GM19238 (cell line): ENCODE measurements at regions not wholly inside any gene's neighbourhood (a gene's known extent, or its start where the extent isn't known, plus 50 kb on each side); places are given as distances from the start of the nearest gene placed in this dataset.
"Not testable (repeated sequence)": the region's sequence is repeated elsewhere in the genome, so short reads cannot be mapped to it uniquely, and the experiment has no call there.

ENCODE experiments used
- DNase-seq: peaks from one replicate; pipeline ENCODE4 v3.0.0; 2011; ENCODE audit warnings: low spot score; ENCODE audit not compliant: insufficient read length

GRCh38 chr2:14015113-14015630 lies 617.3 kb upstream of the LRATD1 start:
- no peak for DNase-seq

DNA sequence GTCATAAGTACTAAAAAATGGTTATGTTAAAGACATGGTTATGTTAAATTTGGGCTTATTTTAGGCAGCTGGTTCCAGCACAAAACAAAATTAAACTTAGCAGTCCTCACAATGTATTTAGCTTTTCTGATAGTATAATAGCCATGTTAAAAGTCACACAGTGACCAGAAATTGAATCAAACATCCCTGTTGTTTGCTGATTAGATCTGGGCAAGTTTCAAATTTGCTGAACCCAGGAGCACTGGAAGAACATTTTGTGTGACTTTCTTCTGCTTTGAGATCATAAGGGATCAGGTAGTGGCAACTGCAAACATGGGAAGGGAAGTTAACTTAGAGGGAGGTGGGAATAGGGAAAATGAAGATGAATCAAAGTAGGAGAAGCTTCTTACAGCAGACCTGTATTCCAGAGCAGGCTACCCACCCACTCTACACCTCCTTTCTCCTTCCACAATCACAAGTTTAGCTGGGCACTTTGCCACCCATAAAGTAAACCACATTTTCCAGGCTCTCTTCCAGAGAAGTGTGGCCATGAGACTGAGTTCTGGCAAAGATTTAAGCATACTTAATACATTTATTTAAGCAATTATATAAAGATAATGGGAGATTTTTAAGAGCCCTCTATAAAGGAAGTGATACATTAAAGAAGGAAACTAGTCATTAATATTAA lies 616.1 kb upstream of the LRATD1 start:
- DNase-seq: no peak

- no peak for DNase-seq
Measured at GRCh38 chr2:14018620-14019019, 613.9 kb upstream of the LRATD1 start.

- no peak for DNase-seq
Measured at GRCh38 chr2:14023558-14023957, 609.0 kb upstream of the LRATD1 start.

GRCh38 chr2:14039134-14039533 lies 593.4 kb upstream of the LRATD1 start:
- DNase-seq: no peak

DNA sequence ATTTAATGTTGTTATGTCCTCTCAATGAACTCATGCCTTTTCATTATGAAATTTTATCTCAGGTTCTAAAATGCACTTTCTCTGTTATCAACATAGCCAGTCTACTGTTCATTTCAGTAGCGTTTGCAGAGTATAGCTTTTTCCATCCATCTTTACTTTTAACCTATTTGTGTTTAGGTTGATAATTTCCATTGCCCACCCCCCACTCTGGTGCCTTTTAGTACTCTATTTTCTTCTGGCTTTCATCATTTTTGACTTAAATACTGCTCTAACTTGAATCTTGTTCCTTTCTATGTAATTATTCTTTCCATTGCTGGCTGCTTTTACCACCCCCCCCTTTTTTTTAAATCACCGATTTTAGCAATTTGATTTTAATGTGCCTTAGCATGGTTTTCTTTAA lies 585.0 kb upstream of the LRATD1 start:
- no peak for DNase-seq

DNA sequence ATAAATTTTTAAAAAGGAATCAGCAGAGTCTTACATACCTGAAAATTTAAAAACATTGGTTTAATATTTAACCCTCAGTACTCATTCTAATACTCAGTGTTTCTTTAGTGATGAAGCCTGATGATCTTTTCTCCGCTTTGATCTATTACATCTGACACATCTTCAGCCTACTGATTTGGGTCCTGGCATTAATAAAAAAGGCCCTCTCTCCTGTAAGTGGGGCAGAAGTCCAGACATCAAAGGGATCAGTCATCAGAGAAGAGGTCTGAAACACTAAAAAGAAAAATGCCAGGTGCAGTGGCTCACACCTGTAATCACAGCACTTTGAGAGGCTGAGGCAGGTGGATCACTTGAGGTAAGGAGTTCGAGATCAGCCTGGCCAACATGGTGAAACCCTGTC lies 581.1 kb upstream of the LRATD1 start:
- no peak for DNase-seq

GRCh38 chr2:14053105-14053504 lies 579.4 kb upstream of the LRATD1 start:
- no peak for DNase-seq

GRCh38 chr2:14064346-14064745 lies 568.2 kb upstream of the LRATD1 start:
- no peak for DNase-seq

DNA sequence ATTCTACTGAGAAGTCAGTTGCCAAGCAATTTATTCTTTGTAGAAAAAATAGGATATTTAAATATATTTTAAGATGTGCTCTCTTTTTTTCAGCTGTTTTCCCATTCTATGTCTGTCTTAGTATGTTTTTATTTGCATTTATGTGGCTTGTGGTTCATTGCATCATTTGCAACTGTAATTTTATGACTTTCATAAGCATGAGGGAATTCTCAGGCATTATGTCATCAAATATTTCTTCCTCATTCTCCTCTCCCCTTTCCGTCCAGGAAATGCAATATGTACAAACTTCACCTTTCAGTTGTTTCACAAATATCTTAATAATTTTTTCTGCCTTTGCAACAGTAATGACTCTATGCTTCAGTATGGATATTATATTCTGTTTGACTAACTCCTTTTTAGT lies 560.2 kb upstream of the LRATD1 start:
- no peak for DNase-seq

DNA sequence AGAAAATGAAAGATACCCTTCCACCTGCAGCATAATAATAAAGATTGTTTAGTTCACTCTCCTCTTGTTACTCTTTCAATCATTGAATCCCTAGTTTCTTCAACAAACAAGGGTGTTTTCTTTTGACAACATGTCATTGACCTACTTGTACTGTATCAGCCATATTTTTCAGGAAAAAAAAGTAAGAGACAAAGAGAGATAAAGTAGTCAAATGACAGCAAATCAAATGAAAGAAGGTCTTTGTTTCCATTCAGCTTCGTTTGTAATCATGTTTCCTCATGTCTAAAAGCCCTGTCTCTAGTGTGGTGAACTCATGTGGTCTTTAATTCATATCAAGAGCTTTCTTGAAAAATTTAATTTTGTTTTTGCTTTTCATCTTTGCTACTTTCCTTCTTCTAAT lies 557.8 kb upstream of the LRATD1 start:
- DNase-seq: no peak

DNA sequence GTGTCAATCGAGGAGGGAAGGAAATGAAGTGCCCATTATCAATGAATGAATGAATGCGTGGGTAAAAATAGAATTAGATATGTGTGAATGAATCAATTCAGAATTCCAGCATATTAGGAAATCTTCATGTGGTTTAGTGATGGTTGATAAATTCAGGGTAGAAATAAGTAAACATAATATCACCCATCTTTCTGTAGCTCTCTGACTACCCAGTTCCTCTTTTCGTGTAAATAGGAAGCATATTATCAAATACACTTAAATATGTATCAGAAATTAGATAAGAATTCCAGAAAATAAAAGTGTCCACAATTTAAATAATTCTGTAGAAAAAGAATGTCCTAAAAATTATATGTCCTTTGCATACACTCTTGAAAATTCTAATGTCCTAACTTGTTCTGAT lies 552.9 kb upstream of the LRATD1 start:
- no peak for DNase-seq

DNA sequence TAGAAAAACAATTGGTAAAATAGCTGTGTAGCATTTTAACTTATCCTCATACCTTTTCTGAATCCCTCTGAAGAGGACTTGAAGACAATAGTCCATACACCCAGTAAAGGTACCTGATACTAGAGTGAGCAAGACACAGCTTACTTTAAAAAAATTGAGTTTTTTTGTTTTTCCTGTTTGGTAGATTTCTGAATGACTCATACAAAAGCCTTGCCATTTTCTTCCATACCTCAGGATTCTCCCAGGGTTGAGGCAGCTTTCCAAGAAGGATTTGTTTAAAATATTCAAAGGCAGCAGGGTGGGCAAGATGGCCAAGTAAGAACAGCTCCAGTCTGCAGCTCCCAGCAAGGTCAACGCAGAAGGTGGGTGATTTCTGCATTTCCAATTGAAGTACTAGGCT lies 551.0 kb upstream of the LRATD1 start:
- no peak for DNase-seq

DNA sequence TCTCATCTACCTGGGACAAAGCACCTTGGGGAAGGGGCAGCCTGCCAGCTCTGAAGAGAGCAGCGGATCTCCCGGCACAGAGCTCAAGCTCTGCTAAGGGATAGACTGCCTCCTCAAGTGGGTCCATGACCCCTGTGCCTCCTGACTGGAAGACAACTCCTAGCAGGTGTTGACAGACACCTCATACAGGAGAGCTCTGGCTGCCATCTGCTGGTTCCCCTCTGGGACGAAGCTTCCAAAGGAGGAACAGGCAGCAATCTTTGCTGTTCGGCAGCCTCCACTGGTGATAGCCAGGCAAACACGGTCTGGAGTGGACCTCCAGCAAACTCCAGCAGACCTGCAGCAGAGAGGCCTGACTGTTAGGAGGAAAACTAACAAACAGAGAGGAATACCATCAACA lies 549.9 kb upstream of the LRATD1 start:
- DNase-seq: no peak

- no peak for DNase-seq
Measured at GRCh38 chr2:14094592-14094991, 537.9 kb upstream of the LRATD1 start.

DNA sequence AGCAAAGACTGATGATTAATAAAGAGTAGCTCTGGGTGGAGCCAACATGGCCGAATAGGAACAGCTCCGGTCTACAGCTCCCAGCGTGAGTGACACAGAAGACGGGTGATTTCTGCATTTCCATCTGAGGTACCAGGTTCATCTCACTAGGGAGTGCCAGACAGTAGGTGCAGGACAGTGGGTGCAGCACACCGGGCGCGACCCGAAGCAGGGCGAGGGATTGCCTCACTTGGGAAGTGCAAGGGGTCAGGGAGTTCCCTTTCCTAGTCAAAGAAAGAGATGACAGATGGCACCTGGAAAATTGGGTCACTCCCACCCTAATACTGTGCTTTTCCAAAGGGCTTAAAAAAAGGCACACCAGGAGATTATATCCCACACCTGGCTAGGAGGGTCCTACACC lies 533.4 kb upstream of the LRATD1 start:
- DNase-seq: not testable (repeated sequence)

DNA sequence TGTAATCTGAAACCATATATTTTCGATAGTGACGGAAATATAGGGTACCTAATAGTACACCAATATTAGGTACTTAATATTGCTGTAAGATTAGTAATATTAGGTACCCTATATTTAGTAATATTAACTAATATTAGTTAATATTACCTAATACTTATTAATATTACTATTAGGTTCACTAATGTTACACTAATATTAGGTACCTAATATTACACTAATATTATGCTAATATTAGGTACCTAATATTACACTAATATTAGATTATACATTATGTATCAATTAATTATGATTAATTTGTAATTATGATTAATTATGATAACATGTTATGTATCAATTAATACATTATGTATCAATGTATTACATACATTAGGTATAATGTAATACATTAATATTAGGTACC lies 518.2 kb upstream of the LRATD1 start:
- DNase-seq: no peak

DNA sequence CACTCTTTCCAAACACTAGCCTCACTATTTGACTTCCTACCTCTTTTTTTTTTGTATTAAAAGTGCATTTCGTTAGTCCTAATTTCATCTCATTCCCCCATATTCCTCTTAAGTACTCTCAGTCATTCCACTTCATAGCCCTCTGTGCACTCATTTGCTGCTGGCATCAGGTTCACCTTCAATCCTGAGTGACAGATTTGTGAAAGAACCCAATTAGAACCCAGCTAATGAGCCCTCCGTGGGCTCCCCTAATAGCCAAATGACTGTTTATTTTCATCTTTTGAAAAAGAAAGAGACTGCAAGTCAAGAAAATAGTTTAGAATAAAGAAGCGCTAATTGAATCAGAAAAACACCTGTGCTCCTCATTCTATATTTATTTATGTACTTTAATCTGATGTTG lies 512.1 kb upstream of the LRATD1 start:
- DNase-seq: no peak

GRCh38 chr2:14123436-14124103 lies 508.9 kb upstream of the LRATD1 start:
- DNase-seq: no peak

GRCh38 chr2:14125624-14126293 lies 506.8 kb upstream of the LRATD1 start:
- DNase-seq: no peak

DNA sequence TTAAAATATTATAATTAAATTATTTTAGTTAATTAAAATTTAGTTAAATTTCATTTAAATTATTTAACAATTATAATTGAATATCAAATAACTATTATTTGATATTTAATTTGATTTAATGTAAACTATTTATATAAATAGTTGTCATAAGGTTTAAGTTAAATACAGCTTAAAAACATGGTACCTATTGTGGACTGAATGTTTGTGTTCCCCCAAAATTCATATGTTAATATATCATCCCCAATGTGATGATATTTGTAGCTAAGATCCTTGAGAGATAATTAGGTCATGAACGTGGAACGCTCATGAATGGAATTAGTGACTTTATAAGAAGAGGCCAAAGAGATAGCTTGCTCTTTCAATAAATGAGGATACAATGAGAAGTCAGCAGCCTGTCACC lies 505.7 kb upstream of the LRATD1 start:
- DNase-seq: no peak

DNA sequence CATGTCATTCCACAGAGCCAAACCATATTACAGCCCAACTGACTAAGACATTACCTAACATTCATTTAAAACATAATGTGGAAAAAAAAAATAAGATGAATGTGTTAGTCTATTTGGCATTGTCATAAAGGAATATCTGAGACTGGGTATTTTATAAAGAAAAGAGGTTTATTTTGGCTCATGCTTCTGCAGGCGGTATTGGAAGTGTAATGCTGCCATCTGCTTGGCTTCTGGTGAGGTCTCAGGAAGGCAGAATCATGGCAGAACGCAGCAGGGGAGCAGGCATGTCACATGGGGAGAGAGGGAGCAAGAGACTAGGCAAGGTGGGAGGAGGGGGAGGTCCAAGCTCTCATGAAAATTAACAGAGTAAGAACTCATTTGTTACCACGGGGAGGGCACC lies 504.8 kb upstream of the LRATD1 start:
- no peak for DNase-seq

GRCh38 chr2:14132386-14132785 lies 500.1 kb upstream of the LRATD1 start:
- DNase-seq: no peak
